ENCODE measurements at regions not wholly inside any gene's neighbourhood (a gene's known extent, or its start where the extent isn't known, plus 50 kb on each side); places are given as distances from the start of the nearest gene placed in this dataset.

- H3K36me3 Mint-ChIP-seq (ENCODE audit: low read depth) = no peaks in the 10 kb centered on the region
- H3K27ac Mint-ChIP-seq = no peak overlapping the region
- H3K9me3 Mint-ChIP-seq = no peaks in the 10 kb centered on the region
- no peak overlapping the region for H3K4me3 Mint-ChIP-seq
- no peak for DNase-seq
- H3K27me3 Mint-ChIP-seq (ENCODE audit: insufficient read depth) = no peaks in the 10 kb centered on the region
- no peak for TF ChIP-seq CTCF (IDR thresholded peaks at IDR 0.05)
- H3K4me1 Mint-ChIP-seq (ENCODE audit: low read depth) = peaks cover 12% of the 10 kb centered on the region
Measured at GRCh38 chr7:84817016-84817415, 369.8 kb downstream of the SEMA3D start.

- H3K27ac Mint-ChIP-seq = no peak overlapping the region
Measured at GRCh38 chr7:84813376-84813775, 373.5 kb downstream of the SEMA3D start.

GRCh38 chr7:84812021-84812420 lies 374.8 kb downstream of the SEMA3D start:
- no peak for DNase-seq
- Mint-ChIP-seq H3K27ac (no peak overlapping the region), H3K4me1 (ENCODE audit: low read depth) (peaks cover 18% of the 10 kb centered on the region), H3K9me3 (no peaks in the 10 kb centered on the region), H3K27me3 (ENCODE audit: insufficient read depth) (no peaks in the 10 kb centered on the region), H3K36me3 (ENCODE audit: low read depth) (no peaks in the 10 kb centered on the region), H3K4me3 (no peak overlapping the region)
- TF ChIP-seq CTCF (IDR thresholded peaks at IDR 0.05) = no peak

More at GRCh38 chr7:84813376-84813775, 373.5 kb downstream of the SEMA3D start:
- no peaks in the 10 kb centered on the region for H3K27me3 Mint-ChIP-seq (ENCODE audit: insufficient read depth)
- H3K4me1 Mint-ChIP-seq (ENCODE audit: low read depth) = peaks cover 18% of the 10 kb centered on the region
- no peak for DNase-seq
- no peaks in the 10 kb centered on the region for H3K36me3 Mint-ChIP-seq (ENCODE audit: low read depth)
- H3K9me3 Mint-ChIP-seq = no peaks in the 10 kb centered on the region
- no peak overlapping the region for H3K4me3 Mint-ChIP-seq
- no peak for TF ChIP-seq CTCF (IDR thresholded peaks at IDR 0.05)

GRCh38 chr7:84811362-84811761 lies 375.5 kb downstream of the SEMA3D start:
- H3K27me3 Mint-ChIP-seq (ENCODE audit: insufficient read depth) = no peaks in the 10 kb centered on the region
- peaks cover 18% of the 10 kb centered on the region for H3K4me1 Mint-ChIP-seq (ENCODE audit: low read depth)
- no peak for TF ChIP-seq CTCF (IDR thresholded peaks at IDR 0.05)
- no peaks in the 10 kb centered on the region for H3K9me3 Mint-ChIP-seq
- no peak overlapping the region for H3K27ac Mint-ChIP-seq
- DNase-seq = no peak
- peak overlapping the region; percentile 8; the same call in 1 of the 2 replicates for H3K4me3 Mint-ChIP-seq
- H3K36me3 Mint-ChIP-seq (ENCODE audit: low read depth) = no peaks in the 10 kb centered on the region

GRCh38 chr7:84809877-84810276 lies 377.0 kb downstream of the SEMA3D start:
- Mint-ChIP-seq H3K9me3 (no peaks in the 10 kb centered on the region), H3K36me3 (ENCODE audit: low read depth) (no peaks in the 10 kb centered on the region)
- no peak for TF ChIP-seq CTCF (IDR thresholded peaks at IDR 0.05)

GRCh38 chr7:84803979-84804378 lies 382.9 kb downstream of the SEMA3D start:
- no peaks in the 10 kb centered on the region for H3K4me1 Mint-ChIP-seq (ENCODE audit: low read depth)
- H3K9me3 Mint-ChIP-seq = no peaks in the 10 kb centered on the region
- no peak for TF ChIP-seq CTCF (IDR thresholded peaks at IDR 0.05)
- no peak for DNase-seq
- no peaks in the 10 kb centered on the region for H3K27me3 Mint-ChIP-seq (ENCODE audit: insufficient read depth)
- no peak overlapping the region for H3K27ac Mint-ChIP-seq
- H3K4me3 Mint-ChIP-seq = no peak overlapping the region
- H3K36me3 Mint-ChIP-seq (ENCODE audit: low read depth) = no peaks in the 10 kb centered on the region

More at GRCh38 chr7:84809877-84810276, 377.0 kb downstream of the SEMA3D start:
- DNase-seq = no peak
- H3K27me3 Mint-ChIP-seq (ENCODE audit: insufficient read depth) = no peaks in the 10 kb centered on the region
- no peak overlapping the region for H3K4me3 Mint-ChIP-seq
- H3K4me1 Mint-ChIP-seq (ENCODE audit: low read depth) = peaks cover 18% of the 10 kb centered on the region
- H3K27ac Mint-ChIP-seq = no peak overlapping the region

All from HFFc6 (cell line).